ENCODE measurements at regions not wholly inside any gene's neighbourhood (a gene's known extent, or its start where the extent isn't known, plus 50 kb on each side); places are given as distances from the start of the nearest gene placed in this dataset.

DNA sequence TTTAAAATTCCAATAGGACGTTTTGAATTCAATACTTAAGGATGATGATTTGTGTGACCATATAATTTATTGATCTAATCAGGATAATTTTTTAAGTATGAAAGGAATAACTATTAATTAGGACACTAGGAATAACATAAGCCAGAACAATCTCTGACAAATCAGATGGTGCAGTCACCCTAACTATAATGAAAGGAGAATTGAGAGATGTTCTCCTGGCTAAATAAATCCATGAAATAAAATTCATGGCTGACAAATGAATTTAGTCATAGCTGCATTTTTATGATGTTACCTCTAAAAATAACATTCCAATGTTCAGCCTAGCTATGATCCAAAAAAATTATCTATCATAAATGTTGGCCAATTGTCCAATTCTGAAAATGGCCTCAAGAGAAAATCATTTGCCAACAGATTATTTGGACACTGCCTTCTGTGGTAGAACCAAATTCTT is 190.6 kb upstream of the NEIL3 start:
- no peak for DNase-seq

DNA sequence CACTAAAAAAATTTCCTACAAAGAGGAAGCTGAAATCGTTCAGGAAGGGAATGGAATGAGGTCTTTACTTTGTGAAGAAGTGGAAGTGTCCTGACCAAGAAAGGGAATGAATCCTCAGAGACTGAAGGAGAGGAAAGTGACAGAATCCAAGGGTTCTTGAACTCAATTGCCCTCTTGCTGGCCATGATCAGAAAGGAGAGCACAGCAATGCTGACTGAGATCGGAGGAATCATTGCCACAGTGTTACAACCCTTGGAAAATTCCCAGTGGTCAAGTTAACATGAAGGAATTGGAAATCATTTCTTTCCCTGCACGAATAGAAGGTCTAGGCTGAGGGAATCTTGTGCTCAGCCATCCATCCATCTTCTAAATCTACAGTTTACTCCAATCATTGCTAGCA is 190.0 kb upstream of the NEIL3 start:
- DNase-seq = no peak

DNA sequence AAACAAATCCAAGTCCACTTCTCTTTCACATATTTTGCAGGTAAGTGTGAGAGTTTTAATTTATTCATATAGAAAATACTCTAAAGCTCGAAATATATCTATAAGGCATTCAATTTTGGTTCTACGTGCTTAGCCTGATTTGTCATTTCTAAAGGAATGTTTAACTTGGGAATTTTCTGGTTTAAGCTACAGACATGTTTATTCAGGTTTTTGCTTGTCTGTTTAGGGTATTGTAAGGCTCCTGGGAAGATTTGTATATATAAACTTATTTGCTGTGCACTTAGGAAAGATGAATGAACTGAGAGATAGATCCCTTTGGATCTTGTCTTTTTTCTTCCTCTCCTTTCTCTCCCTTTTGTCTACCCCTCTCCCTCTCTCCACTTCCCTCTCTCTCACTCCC is 185.9 kb upstream of the NEIL3 start:
- no peak for DNase-seq

DNA sequence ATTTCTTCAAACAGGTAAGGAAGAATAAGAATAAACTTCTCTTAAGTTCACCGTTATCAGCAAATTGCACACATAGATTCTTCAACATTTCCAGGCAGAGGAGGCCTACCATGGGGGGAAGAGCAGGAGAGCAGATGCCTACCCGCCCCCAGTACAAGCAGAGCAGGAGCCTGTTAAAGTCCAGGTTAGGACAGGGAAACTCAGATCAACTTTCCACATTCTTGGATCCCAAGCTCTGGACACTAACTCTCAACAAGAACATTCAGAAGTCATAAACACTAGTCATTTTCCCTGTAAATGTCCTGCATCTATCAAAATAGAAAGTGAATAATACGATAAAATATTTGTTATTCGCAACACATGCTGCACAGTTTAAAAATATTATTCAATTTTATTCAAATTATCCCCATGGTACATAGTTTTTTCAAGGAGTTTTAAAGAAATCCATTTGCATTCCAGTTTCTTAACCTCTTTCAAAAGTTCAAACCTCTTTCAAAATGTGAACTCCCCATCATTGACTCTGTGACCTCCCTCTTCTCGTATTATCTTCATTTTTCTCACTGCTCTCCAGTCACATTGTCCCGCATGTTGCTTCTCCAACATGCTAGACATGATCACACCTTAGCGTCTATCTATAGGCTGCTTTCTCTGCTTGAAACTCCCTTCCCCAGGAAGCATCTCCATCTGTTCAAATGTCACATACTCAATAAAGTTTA is 185.2 kb upstream of the NEIL3 start:
- no peak for DNase-seq

DNA sequence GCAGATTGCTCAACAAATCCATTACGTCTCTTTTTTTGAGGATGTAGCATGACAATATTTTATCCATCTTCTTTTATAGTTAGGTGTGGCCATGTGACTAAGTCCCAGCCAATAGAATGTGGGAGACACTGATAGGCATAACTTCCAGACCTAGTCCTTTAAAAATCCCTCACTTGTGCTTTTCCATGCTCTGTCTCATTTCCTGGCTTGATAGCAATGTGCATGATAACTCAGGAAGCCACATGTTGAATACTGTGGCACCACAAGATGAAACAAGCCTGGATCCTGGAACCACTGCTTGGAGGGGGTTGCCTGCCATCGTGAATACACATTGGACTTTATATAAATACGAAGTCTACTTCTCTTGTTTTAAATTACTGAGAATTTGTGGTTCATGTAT is 184.0 kb upstream of the NEIL3 start:
- DNase-seq = no peak

DNA sequence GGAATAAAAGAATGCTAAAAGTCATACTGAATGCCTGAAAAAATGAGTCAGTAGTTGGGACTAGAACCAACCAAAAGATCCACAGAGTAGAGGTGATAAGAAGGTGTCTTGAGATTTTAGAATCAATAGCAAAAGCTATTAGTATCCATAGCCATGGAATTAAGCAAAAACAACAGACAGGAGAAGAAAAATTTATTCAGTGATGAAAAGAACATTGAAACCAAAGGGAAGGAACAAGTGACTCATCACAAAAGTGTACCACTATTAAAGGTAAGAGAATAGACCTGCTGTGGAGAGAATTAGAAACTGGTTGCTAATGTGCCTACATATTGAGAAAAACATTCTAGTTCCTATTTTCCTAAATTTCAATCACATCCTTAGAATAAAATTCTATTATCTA is 182.0 kb upstream of the NEIL3 start:
- no peak for DNase-seq

DNA sequence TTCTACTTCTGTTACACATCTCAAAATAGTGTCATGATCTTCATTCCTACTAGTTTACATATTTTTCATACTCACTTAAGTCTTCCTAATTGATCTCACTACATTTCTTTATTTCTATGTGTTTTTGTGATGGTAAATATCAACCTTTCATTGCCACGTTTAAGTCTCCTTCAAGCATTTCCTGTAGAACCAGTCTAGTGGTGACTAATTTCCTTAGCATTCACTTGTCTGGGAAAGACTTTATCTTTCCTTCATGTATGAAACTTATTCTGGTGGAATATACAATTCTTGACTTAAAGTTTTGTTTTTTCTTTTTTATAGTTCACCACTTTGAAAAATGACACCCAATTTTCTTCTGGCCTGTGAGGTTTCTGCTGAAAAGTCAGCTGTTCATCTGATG is 181.4 kb upstream of the NEIL3 start:
- no peak for DNase-seq

DNA sequence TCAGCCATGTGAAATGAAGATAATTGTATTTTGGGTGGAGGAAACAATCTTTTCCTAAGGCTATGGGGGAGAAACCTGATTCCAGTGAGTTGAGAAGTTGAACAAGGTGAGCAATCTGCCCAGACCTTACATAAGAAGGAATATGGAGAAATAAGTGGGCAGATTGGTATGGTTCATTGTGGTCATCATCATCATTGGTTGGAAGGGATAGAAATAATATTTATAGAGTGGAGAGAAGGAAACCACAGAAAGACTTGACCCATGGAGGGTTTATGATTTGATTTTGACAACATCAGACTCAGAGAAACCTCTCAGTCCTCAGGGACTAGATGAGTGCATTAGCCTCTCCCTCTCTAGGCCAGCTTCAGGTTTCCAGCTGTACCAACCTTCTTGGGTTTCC is 177.9 kb upstream of the NEIL3 start:
- DNase-seq = no peak

DNA sequence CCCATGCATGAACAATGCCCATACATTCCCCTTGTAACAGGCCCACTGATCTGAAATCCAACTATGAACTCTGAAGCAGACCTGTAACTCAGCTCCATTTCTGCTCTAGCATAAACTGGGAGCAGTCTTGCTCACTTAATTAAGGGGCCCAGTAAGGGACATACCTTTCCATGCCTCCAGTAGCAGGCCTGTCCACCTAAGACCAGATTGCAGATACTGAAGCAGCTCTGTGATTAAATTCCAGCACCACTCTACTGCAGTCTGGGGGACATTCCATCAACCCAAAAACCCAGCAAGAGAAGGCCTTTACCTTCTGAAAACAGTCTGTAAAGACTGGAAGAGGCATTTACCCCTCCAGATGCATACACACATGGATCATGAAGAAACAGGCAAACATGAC is 162.0 kb upstream of the NEIL3 start:
- DNase-seq = no peak

DNA sequence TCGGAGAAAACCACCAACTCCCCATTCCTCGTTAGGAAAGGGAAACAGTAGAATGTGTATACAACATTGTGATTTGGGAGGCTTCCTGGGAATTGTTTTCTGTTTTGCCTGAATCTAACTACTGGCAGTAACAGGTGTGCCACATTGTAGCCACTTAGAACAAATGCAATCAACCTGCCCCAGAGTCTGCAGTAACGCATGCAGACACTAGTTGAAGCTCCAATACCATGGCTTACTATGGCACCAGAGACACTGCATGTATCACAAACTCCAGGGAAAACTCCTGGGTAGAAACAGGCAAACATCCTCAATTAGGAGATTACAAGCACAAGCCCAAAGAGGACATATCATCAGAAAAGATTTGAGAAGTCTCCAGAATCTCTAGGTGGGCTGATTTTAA is 154.2 kb upstream of the NEIL3 start:
- DNase-seq = no peak

DNA sequence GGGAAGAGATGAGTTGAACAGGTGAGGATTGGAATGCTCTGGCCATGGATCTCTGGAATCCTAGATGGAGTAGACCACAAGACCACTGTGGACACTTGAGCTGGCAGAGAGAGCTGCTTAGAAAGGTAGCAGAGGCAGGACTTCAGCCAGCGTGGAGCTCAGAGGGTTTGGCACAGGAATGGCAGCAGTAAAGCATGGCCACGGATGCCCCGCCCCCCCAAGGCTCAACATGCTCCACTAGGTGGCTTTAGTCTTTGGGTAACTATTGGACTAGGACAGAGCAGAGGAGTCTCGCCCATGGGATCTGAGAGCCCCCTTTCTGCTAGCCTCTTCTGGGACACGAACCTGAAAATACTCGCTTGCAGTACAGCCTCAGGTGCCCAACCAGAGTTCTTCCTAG is 150.1 kb upstream of the NEIL3 start:
- DNase-seq = no peak

DNA sequence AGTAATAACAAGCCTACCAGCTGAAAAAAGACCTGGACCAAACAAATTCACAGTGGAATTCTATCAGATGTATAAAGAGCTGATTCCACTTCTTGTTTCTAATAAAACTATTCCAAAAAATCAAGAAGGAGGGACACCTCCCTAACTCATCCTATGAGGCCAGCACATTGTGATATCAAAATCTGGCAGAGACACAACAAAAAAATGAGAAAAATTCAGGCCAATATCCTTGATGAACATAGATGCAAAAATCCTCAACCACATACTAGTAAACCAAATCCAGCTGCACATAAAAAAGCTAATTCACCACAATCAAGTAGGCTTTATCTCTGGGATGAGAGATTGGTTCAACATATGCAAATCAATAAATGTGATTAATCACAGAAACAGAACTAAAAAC is 147.9 kb upstream of the NEIL3 start:
- no peak for DNase-seq

DNA sequence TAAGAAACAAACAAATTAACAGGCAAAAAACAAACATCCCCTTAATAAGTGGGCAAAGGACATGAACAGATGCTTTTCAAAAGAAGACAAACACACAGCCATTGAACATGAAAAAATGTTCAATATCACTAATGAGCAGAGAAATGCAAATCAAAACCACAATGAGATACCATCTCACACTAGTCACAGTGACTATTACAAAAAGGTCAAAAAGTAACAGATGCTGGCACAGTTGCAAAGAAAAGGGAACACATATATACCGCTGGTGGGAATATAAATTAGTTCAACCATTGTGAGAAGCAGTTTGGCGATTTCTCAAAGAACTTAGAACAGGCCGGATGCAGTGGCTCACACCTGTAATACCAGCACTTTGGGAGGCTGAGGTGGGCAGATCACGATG is 146.1 kb upstream of the NEIL3 start:
- no peak for DNase-seq

DNA sequence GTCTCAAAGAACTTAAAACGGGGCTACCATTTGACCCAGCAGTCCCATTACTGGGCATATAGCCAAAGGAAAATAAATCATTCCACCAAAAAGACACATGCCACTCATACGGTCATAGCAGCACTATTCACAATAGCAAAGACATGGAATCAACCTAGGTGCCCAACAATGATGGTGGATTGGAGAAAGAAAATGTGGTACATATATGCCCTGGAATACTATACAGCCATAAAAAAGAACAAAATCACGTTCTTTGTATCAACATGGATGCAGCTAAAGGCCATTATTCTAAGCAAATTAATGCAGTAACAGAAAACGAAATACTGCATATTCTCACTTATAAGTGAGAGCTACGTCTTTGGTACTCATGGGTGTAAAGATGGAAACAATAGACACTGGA is 138.1 kb upstream of the NEIL3 start:
- DNase-seq = no peak

DNA sequence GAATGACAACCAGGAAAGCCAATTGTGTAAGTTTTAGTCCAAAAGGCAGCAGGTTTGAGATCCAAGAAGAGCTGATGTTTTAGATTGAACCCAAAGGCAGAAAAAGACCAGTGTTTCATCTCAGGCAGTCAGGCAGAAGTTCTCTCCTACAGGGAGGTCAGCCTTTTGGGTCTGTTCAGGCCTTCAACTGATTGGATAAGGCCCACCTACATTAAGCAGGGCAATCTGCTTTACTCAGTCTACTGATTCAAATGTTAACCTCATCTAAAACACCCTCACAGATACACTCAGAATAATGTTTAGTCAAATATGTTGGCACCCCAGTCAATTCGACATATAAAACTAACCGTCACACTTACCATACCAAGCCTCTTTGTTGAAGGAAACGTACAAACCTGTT is 134.2 kb upstream of the NEIL3 start:
- no peak for DNase-seq

DNA sequence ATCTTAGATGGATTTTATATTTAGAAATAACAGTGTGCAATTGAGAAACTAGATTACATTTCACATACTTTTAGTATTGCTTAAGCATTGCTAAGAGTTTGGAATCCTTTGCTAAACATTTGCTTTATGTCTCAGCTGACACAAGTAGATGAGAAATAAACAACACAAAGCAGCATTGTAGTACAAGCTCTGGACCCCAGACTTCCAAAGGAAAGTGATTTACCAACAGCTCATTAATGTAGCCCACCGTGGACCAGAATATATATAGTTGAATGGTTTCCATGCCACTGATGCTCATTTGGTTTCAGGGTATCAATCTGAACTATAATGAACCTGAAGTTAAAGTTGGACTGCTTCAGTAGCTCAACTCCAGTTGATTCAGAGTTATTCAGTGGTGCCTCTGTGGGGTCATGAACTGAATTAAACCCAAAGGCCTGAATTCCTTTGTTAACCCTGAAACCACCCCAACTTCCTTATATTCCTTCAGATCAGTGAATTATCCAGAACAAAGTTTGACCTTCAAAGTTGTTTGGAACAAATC is 132.1 kb upstream of the NEIL3 start:
- DNase-seq = no peak

DNA sequence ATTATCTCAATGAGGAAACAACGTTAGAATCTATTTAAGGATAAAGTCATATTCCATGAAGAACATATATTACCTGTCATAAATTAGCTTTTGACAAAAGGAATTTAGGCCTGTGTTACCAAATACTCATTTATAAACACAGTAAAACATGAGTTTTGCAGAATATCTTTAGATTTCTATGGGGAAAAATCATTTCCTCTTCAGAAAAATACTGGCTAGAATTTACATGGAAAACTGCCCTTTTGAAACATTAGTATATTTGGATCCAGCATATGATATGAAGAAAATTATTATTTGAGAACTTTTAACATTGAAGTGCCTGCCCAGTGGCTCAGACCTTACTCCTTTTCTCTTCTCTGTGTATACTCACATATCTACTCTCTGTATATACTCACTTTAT is 131.4 kb upstream of the NEIL3 start:
- no peak for DNase-seq

DNA sequence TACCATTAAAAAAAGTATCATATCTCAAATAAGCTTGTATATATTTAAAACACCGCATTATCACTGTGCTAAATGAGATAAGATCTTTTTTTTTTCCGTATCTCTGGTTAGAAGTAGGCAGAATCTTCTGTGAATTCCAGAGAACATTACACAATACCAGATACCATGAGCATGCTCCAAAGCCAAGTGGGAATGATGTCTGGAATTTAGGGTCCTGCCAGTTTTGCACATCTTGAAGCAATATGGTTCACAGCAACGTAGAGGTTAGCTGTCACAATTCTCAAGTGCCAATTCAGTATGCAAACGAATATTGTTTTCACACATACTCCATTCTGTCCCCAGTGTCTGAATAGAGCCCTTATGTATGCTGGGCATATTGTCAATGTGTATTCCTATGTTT is 127.5 kb upstream of the NEIL3 start:
- no peak for DNase-seq

DNA sequence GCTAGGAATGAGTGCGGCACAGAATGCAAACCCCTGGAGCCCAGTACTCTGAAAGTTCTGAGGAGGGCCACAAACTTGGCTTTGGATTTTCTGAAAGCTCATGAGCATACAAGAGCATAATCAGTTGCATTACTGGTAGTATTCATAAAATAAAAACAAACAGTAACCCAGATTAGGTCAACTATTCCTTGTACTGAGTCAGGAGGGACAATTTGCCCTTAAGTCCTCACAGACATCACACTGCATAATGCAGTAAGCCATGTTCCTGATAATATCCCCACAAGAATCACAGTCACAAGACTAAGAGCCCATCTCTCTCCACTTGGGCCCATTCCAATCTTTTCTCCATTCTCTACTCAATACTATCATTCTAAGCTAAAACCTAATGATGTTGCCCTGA is 126.9 kb upstream of the NEIL3 start:
- no peak for DNase-seq

DNA sequence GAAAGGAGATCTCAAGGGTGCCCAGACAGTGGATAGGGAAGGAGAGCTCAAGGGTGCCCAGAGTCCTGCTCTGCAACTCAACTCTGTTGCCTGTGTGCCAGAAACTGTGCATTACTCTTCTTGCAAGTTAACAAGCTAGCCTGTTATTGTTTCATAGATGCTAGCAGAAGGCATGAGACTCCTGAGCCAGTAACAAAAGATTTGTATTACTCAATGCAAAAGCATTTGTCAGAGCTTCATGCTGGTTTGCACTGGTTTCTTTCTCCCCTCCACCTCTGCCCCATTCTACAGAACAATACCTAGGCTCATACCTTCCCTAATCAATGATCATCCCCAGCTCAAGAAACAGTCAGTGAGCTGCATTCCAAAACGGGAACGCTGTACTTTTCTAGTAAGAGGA is 124.5 kb upstream of the NEIL3 start:
- no peak for DNase-seq

DNA sequence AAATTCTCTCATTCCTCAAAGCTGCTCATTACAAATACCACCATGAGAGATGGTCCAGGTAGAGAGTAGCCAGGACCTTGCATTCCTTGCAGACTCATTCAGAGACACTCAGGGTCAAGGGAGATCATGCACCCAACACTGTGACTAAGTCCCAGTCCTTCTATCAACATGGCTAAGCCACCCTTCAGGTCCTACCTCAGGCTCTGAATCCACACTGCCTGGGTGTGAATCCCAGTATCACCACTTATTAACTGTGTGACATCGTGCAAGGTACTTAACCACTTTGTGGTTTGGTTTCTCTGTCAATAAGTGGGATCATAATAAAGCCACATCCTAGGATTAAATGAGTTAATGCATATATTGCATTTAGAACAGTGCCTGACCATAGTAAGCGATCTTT is 124.1 kb upstream of the NEIL3 start:
- DNase-seq = no peak

DNA sequence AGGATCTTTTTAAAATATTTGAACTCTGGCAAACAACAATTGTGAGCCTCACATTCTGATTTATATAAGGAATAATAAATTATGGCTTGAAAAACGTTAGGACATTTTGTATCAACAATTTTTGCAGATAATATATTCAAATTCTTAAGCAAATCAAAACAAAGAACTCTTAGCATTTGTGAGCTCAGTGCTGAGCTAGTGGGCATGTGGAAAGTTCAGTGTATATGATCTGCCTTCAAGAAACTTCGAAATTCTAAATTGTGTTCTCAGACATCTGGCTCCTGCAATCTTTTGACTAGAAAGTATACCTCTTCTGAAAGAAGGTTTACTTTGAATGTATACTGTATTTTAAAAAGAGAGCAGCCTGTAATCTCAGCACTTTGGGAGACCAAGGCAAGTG is 122.3 kb upstream of the NEIL3 start:
- DNase-seq = no peak

DNA sequence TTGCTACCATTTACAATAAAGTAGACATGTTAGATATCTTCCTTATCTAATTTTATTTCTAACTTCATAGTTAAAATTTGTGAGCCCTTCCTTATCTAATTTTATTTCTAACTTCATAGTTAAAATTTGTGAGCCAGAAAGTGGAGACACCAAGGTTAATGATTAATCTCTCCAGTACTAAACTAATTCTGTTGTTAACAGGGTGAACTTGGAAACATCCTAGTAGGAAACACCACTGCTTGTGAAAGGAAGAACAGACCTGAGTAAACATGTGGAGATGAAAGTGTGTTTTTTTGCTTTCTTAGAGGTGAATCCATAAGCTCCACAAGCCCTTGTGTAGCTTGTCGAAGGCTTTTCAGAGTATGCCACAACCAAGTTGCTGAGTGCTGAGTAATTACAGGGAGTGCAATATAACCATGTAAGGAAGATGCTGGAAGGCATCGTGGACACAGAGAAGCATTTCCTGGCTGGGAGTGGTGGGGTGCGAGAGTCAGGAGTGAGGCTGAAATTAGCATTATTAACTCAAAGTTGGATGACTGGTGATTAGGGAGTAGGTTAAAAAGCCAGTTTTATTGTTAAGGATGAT is 118.6 kb upstream of the NEIL3 start:
- DNase-seq = no peak

DNA sequence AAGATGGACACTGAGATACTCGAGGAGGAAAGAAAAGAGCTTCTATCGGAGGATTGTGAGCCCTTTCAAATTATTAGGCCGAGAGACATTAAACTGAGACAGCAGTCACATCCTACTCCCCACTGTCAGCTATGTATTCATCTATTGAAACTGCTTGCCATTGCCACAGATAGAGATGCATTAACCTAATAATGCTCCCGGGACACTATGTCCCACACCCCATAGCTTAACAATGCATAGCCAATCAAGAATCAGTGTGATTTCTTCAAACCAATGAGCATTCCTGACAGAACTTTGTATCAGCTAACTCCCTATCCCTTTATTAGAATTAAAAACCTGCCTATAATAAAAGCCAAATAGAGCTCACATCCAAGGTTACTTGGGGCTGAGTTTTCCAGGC is 118.1 kb upstream of the NEIL3 start:
- DNase-seq = no peak

DNA sequence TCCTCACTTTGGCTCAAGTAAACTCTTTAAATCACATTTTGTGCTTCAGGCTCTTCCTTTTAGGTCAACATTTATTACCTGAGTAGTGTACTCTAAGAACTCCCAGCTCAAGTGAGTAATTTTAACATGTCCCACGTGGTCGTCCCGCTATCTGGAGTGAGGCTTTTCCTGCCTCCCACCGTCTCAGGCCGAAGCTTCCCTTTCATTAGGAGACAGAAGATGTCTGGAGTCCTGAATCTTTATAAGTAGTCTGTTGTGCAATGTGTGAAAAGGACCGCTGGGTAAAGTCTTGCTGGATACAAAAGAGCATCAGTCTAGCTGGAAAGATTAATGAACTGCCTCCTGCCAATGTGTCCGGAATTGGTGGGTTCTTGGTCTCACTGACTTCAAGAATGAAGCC is 117.7 kb upstream of the NEIL3 start:
- DNase-seq = no peak

All from activated CD4-positive, CD25-positive, alpha-beta regulatory T cell treated with anti-CD3 and anti-CD28 coated beads, Interleukin-2, amount 50 U/mL, for 72 hours (primary cell).